HEK293 (cell line): ENCODE measurements at regions not wholly inside any gene's neighbourhood (a gene's known extent, or its start where the extent isn't known, plus 50 kb on each side); places are given as distances from the start of the nearest gene placed in this dataset.

Source experiments
- CTCF ChIA-PET: fragments of 350-600 bp; formaldehyde crosslinking; extraction: SDS; loops from one replicate; lab custom pipeline; 2021; ENCODE audit warnings: antibody characterized with exemption; lab: Yijun Ruan, JAX
- POLR2A ChIA-PET: fragments of 300-600 bp; formaldehyde crosslinking; extraction: SDS; loops from one replicate; lab custom pipeline; 2020; ENCODE audit warnings: antibody characterized with exemption, inconsistent platforms; lab: Yijun Ruan, JAX
- H3K27ac ChIP-seq: fragments of 200-500 bp; sonication (Bioruptor generic); 2 replicates; pipeline ENCODE4 v1.5.1; 2014; ENCODE audit warnings: low read depth, low read length, control low read depth, inconsistent platforms; ENCODE audit errors: extremely low read depth
- H3K36me3 ChIP-seq, 2 experiments: fragments of 200-500 bp in 1 of 2; sonication (Bioruptor generic) in 1 of 2; 1 replicate in 1 of 2; 2 replicates in 1 of 2; pipeline ENCODE4 v1.5.1; 2014 to 2017; ENCODE audit warnings: inconsistent platforms in 2 of 2, low read length in 2 of 2; ENCODE audit not compliant: control insufficient read depth in 2 of 2, insufficient read depth in 1 of 2
- H3K4me1 ChIP-seq: fragments of 200-500 bp; sonication (Bioruptor generic); 2 replicates; pipeline ENCODE4 v1.5.1; 2014; ENCODE audit warnings: mild to moderate bottlenecking, low read length, inconsistent platforms; ENCODE audit not compliant: control insufficient read depth, insufficient read depth
- H3K4me3 ChIP-seq: 2 replicates; pipeline ENCODE4 v1.5.1; 2011; ENCODE audit warnings: low read depth, mild to moderate bottlenecking, control low read depth, low read length, moderate library complexity
- H3K9me3 ChIP-seq: fragments of 200-500 bp; sonication (Bioruptor generic); 2 replicates; pipeline ENCODE4 v1.5.1; 2014; ENCODE audit warnings: low read depth, low read length, inconsistent platforms; ENCODE audit not compliant: control insufficient read depth, insufficient read depth
- MYNN ChIP-seq: fragments of 450-650 bp; formaldehyde crosslinking; IDR thresholded peaks from 2 replicates; pipeline ENCODE4 v1.5.1; 2016; ENCODE audit warnings: missing biosample characterization, missing genetic modification characterization, borderline replicate concordance
- SETDB1 ChIP-seq: IDR thresholded peaks from one replicate; pipeline ENCODE4 v1.6.1; 2017; ENCODE audit warnings: mild to moderate bottlenecking, low read length, moderate library complexity, mixed read lengths; ENCODE audit not compliant: insufficient read length
- SP3 ChIP-seq: fragments of 450-650 bp; formaldehyde crosslinking; IDR thresholded peaks from 2 replicates; pipeline ENCODE4 v1.5.1; 2016; ENCODE audit warnings: missing biosample characterization, missing genetic modification characterization
- TSHZ1 ChIP-seq: fragments of 450-650 bp; formaldehyde crosslinking; IDR thresholded peaks from 2 replicates; pipeline ENCODE4 v1.5.1; 2016; ENCODE audit warnings: missing biosample characterization, missing genetic modification characterization, borderline replicate concordance
- ZNF133 ChIP-seq: fragments of 450-650 bp; formaldehyde crosslinking; IDR thresholded peaks from 2 replicates; pipeline ENCODE4 v1.5.1; 2016; ENCODE audit warnings: missing biosample characterization, missing genetic modification characterization
- ZNF248 ChIP-seq: fragments of 450-650 bp; formaldehyde crosslinking; IDR thresholded peaks from 2 replicates; pipeline ENCODE4 v1.5.1; 2017; ENCODE audit warnings: missing biosample characterization, missing genetic modification characterization
- ZNF292 ChIP-seq: fragments of 450-650 bp; formaldehyde crosslinking; IDR thresholded peaks from 2 replicates; pipeline ENCODE4 v1.5.1; 2016; ENCODE audit warnings: low read depth, missing biosample characterization, missing genetic modification characterization, borderline replicate concordance
- ZNF302 ChIP-seq: fragments of 450-650 bp; formaldehyde crosslinking; IDR thresholded peaks from 2 replicates; pipeline ENCODE4 v1.5.1; 2016; ENCODE audit warnings: missing biosample characterization, missing genetic modification characterization, low read depth
- ZNF311 ChIP-seq: fragments of 450-650 bp; formaldehyde crosslinking; IDR thresholded peaks from 2 replicates; pipeline ENCODE4 v1.5.1; 2017; ENCODE audit warnings: missing biosample characterization, missing genetic modification characterization, borderline replicate concordance
- ZNF324 ChIP-seq: fragments of 450-650 bp; formaldehyde crosslinking; IDR thresholded peaks from 2 replicates; pipeline ENCODE4 v1.5.1; 2016; ENCODE audit warnings: missing biosample characterization, missing genetic modification characterization
- ZNF394 ChIP-seq: fragments of 450-650 bp; formaldehyde crosslinking; IDR thresholded peaks from 2 replicates; pipeline ENCODE4 v1.5.1; 2016; ENCODE audit warnings: missing biosample characterization, missing genetic modification characterization, mild to moderate bottlenecking, moderate library complexity, borderline replicate concordance
- ZNF521 ChIP-seq: fragments of 450-650 bp; formaldehyde crosslinking; IDR thresholded peaks from 2 replicates; pipeline ENCODE4 v1.5.1; 2017; ENCODE audit warnings: missing biosample characterization, mild to moderate bottlenecking, missing genetic modification characterization
- ZNF530 ChIP-seq: fragments of 450-650 bp; formaldehyde crosslinking; IDR thresholded peaks from 2 replicates; pipeline ENCODE4 v1.5.1; 2016; ENCODE audit warnings: low read depth, missing biosample characterization, missing genetic modification characterization
- ZNF639 ChIP-seq: fragments of 450-650 bp; formaldehyde crosslinking; IDR thresholded peaks from 2 replicates; pipeline ENCODE4 v1.5.1; 2016; ENCODE audit warnings: missing biosample characterization, missing genetic modification characterization
- ZNF645 ChIP-seq: fragments of 450-650 bp; formaldehyde crosslinking; IDR thresholded peaks from 2 replicates; pipeline ENCODE4; 2016; ENCODE audit warnings: missing biosample characterization, missing genetic modification characterization
- ZNF692 ChIP-seq: fragments of 450-650 bp; formaldehyde crosslinking; IDR thresholded peaks from 2 replicates; pipeline ENCODE4 v1.5.1; 2016; ENCODE audit warnings: missing biosample characterization, missing genetic modification characterization
- ZNF776 ChIP-seq: fragments of 450-650 bp; formaldehyde crosslinking; IDR thresholded peaks from 2 replicates; pipeline ENCODE4 v1.5.0; 2017; ENCODE audit warnings: missing biosample characterization, missing genetic modification characterization, borderline replicate concordance
- ZNF791 ChIP-seq: fragments of 450-650 bp; formaldehyde crosslinking; IDR thresholded peaks from 2 replicates; pipeline ENCODE4 v1.5.1; 2016; ENCODE audit warnings: missing biosample characterization, missing genetic modification characterization
- TF ChIP-seq, protein P1 (sequence below): fragments of 450-650 bp; formaldehyde crosslinking; IDR thresholded peaks from 2 replicates; pipeline ENCODE4 v1.5.1; 2017; ENCODE audit warnings: missing biosample characterization, missing genetic modification characterization

- peaks cover 8% of the 10 kb centered on the region for H3K4me1 ChIP-seq
These were observed 133.5 kb upstream of the TMCC3 start for GRCh38 chr12:94783862-94784261.

GRCh38 chr12:94783343-94783742 is 133.0 kb upstream of the TMCC3 start:
- CTCF ChIA-PET = interaction anchor here (0.6 to 1.2 kb wide), 2 partner anchors 68 to 92 kb away, joined by 4 to 5 read pairs; no protein-coding TSS in a partner anchor
- H3K27ac ChIP-seq = no peak overlapping the region
- H3K4me1 ChIP-seq = peaks cover 8% of the 10 kb centered on the region
- no peak for TF ChIP-seq ZNF521
- TF ChIP-seq ZNF302 (tag by site-specific recombination) = no peak
- TF ChIP-seq ZNF776 (tag by site-specific recombination) = no peak
- no peak for TF ChIP-seq ZNF133
- TF ChIP-seq ZNF692 (tag by site-specific recombination) = no peak
- no peak for TF ChIP-seq SP3 (tag by site-specific recombination)
- no peak for TF ChIP-seq TSHZ1 (tag by site-specific recombination)
- TF ChIP-seq ZNF645 (tag by site-specific recombination) = no peak
- no peak for TF ChIP-seq ZNF530 (tag by site-specific recombination)
- no peak for TF ChIP-seq SETDB1
- TF ChIP-seq ZNF639 (tag by site-specific recombination) = no peak
- no peak for TF ChIP-seq ZNF394 (tag by site-specific recombination)
- no peak for TF ChIP-seq ZNF324 (tag by site-specific recombination)
- TF ChIP-seq ZNF248 (tag by site-specific recombination) = no peak
- TF ChIP-seq ZNF311 (tag by site-specific recombination) = no peak
- TF ChIP-seq ZNF292 = no peak
- TF ChIP-seq, all 188 proteins: peak for 0
- no peaks in the 10 kb centered on the region for H3K36me3 ChIP-seq
- H3K9me3 ChIP-seq = no peaks in the 10 kb centered on the region
- POLR2A ChIA-PET = no interaction called here
- no peak overlapping the region for H3K4me3 ChIP-seq

More at GRCh38 chr12:94783862-94784261, 133.5 kb upstream of the TMCC3 start:
- POLR2A ChIA-PET = no interaction called here
- no peaks in the 10 kb centered on the region for H3K36me3 ChIP-seq
- H3K4me3 ChIP-seq = no peak overlapping the region
- no peak overlapping the region for H3K27ac ChIP-seq
- CTCF ChIA-PET = interaction anchor here (0.6 to 1.2 kb wide), 2 partner anchors 68 to 91 kb away, joined by 4 to 5 read pairs; no protein-coding TSS in a partner anchor
- no peaks in the 10 kb centered on the region for H3K9me3 ChIP-seq
- TF ChIP-seq MYNN (tag by site-specific recombination) = no peak
- TF ChIP-seq, protein P1, sequence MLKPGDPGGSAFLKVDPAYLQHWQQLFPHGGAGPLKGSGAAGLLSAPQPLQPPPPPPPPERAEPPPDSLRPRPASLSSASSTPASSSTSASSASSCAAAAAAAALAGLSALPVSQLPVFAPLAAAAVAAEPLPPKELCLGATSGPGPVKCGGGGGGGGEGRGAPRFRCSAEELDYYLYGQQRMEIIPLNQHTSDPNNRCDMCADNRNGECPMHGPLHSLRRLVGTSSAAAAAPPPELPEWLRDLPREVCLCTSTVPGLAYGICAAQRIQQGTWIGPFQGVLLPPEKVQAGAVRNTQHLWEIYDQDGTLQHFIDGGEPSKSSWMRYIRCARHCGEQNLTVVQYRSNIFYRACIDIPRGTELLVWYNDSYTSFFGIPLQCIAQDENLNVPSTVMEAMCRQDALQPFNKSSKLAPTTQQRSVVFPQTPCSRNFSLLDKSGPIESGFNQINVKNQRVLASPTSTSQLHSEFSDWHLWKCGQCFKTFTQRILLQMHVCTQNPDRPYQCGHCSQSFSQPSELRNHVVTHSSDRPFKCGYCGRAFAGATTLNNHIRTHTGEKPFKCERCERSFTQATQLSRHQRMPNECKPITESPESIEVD (tag by site-specific recombination) = peak; percentile 62; the same call in 1 of the 2 replicates
- no peak for TF ChIP-seq ZNF791 (tag by site-specific recombination)
